CD1c-positive myeloid dendritic cell (primary cell): ENCODE measurements at regions not wholly inside any gene's neighbourhood (a gene's known extent, or its start where the extent isn't known, plus 50 kb on each side); places are given as distances from the start of the nearest gene placed in this dataset.
A peak's percentile ranks its signal among the peaks of the same experiment; 100 is the strongest.

Experiments used
- DNase-seq: peaks from one replicate; pipeline ENCODE4 v3.0.0-alpha.2; 2016; ENCODE audit errors: extremely low spot score

GRCh38 chr12:68449196-68449595 lies 117.0 kb upstream of the MDM1 start:
- DNase-seq: no peak

GRCh38 chr12:68450947-68451260 lies 118.7 kb upstream of the MDM1 start:
- DNase-seq: no peak

GRCh38 chr12:68451261-68452077 lies 119.3 kb upstream of the MDM1 start:
- DNase-seq: peak; percentile 7

- DNase-seq: no peak
Observed at GRCh38 chr12:68452078-68452715, 120.0 kb upstream of the MDM1 start.

GRCh38 chr12:68453278-68453677 lies 121.1 kb upstream of the MDM1 start:
- no peak for DNase-seq

- DNase-seq: no peak
Observed at GRCh38 chr12:68453876-68454275, 121.7 kb upstream of the MDM1 start.

GRCh38 chr12:68454892-68455291 lies 122.7 kb upstream of the MDM1 start:
- DNase-seq: no peak

- DNase-seq: no peak
Observed at GRCh38 chr12:68455691-68456345, 123.7 kb upstream of the MDM1 start.

GRCh38 chr12:68458866-68459265 lies 126.7 kb upstream of the MDM1 start:
- DNase-seq: no peak

- no peak for DNase-seq
Observed at GRCh38 chr12:68460236-68460635, 128.1 kb upstream of the MDM1 start.

GRCh38 chr12:68461645-68462044 lies 129.5 kb upstream of the MDM1 start:
- no peak for DNase-seq

- no peak for DNase-seq
Observed at GRCh38 chr12:68462803-68463202, 130.6 kb upstream of the MDM1 start.

- DNase-seq: no peak
Observed at GRCh38 chr12:68465227-68465626, 133.1 kb upstream of the MDM1 start.

- no peak for DNase-seq
Observed at GRCh38 chr12:68467514-68467913, 135.4 kb upstream of the MDM1 start.

- no peak for DNase-seq
Observed at GRCh38 chr12:68468036-68468435, 135.9 kb upstream of the MDM1 start.

- DNase-seq: no peak
Observed at GRCh38 chr12:68469113-68469512, 137.0 kb upstream of the MDM1 start.

- no peak for DNase-seq
Observed at GRCh38 chr12:68470664-68471328, 138.6 kb upstream of the MDM1 start.

- DNase-seq: no peak
Observed at GRCh38 chr12:68474467-68475204, 136.1 kb upstream of the RAP1B start.

- peak; percentile 17 for DNase-seq
Observed at GRCh38 chr12:68476794-68477193, 133.9 kb upstream of the RAP1B start.

GRCh38 chr12:68477261-68477772 lies 133.4 kb upstream of the RAP1B start:
- DNase-seq: no peak

- no peak for DNase-seq
Observed at GRCh38 chr12:68477906-68478305, 132.8 kb upstream of the RAP1B start.
